ENCODE measurements at regions not wholly inside any gene's neighbourhood (a gene's known extent, or its start where the extent isn't known, plus 50 kb on each side); places are given as distances from the start of the nearest gene placed in this dataset.
A peak's percentile ranks its signal among the peaks of the same experiment; 100 is the strongest.

- FAIRE-seq, result no peak
Measured at GRCh38 chr4:58679886-58680285, 1569.7 kb upstream of the IGFBP7 start.

GRCh38 chr4:58679051-58679450, 1568.9 kb upstream of the IGFBP7 start:
- no peak for FAIRE-seq

- FAIRE-seq, result no peak
Measured at GRCh38 chr4:58669783-58670182, 1559.6 kb upstream of the IGFBP7 start.

- peak; percentile 98 for FAIRE-seq
Measured at GRCh38 chr4:58665649-58666048, 1555.5 kb upstream of the IGFBP7 start.

- no peak for FAIRE-seq
Measured at GRCh38 chr4:58658701-58659100, 1548.5 kb upstream of the IGFBP7 start.

GRCh38 chr4:58653251-58653650, 1543.1 kb upstream of the IGFBP7 start:
- no peak for FAIRE-seq

GRCh38 chr4:58649226-58649625, 1539.0 kb upstream of the IGFBP7 start:
- no peak for FAIRE-seq

- FAIRE-seq, result no peak
Measured at GRCh38 chr4:58646126-58646525, 1535.9 kb upstream of the IGFBP7 start.

- FAIRE-seq, result no peak
Measured at GRCh38 chr4:58644549-58644948, 1534.4 kb upstream of the IGFBP7 start.

GRCh38 chr4:58636381-58636780, 1526.2 kb upstream of the IGFBP7 start:
- no peak for FAIRE-seq

- no peak for FAIRE-seq
Measured at GRCh38 chr4:58617226-58617625, 1507.0 kb upstream of the IGFBP7 start.

- no peak for FAIRE-seq
Measured at GRCh38 chr4:58611012-58611411, 1500.8 kb upstream of the IGFBP7 start.

- no peak for FAIRE-seq
Measured at GRCh38 chr4:58606303-58606702, 1496.1 kb upstream of the IGFBP7 start.

- no peak for FAIRE-seq
Measured at GRCh38 chr4:58603951-58604350, 1493.8 kb upstream of the IGFBP7 start.

GRCh38 chr4:58602731-58603359, 1492.7 kb upstream of the IGFBP7 start:
- no peak for FAIRE-seq

GRCh38 chr4:58602022-58602421, 1491.8 kb upstream of the IGFBP7 start:
- FAIRE-seq, result no peak

GRCh38 chr4:58600290-58600689, 1490.1 kb upstream of the IGFBP7 start:
- FAIRE-seq, result no peak

GRCh38 chr4:58590722-58591121, 1480.5 kb upstream of the IGFBP7 start:
- no peak for FAIRE-seq

- no peak for FAIRE-seq
Measured at GRCh38 chr4:58587856-58588255, 1477.7 kb upstream of the IGFBP7 start.

GRCh38 chr4:58566260-58566659, 1456.1 kb upstream of the IGFBP7 start:
- FAIRE-seq, result no peak

- FAIRE-seq, result no peak
Measured at GRCh38 chr4:58564695-58565475, 1454.7 kb upstream of the IGFBP7 start.

- FAIRE-seq, result no peak
Measured at GRCh38 chr4:58561170-58561569, 1451.0 kb upstream of the IGFBP7 start.

GRCh38 chr4:58560736-58561135, 1450.6 kb upstream of the IGFBP7 start:
- FAIRE-seq, result no peak

GRCh38 chr4:58553679-58554078, 1443.5 kb upstream of the IGFBP7 start:
- FAIRE-seq, result no peak

- no peak for FAIRE-seq
Measured at GRCh38 chr4:58553031-58553430, 1442.8 kb upstream of the IGFBP7 start.

All from endometrium (tissue), 2 donors.